Activated CD4-positive, alpha-beta memory T cell treated with anti-CD3 and anti-CD28 coated beads for 36 hours (primary cell): ENCODE measurements at regions not wholly inside any gene's neighbourhood (a gene's known extent, or its start where the extent isn't known, plus 50 kb on each side); places are given as distances from the start of the nearest gene placed in this dataset.

ENCODE experiments used
- CTCF ChIA-PET: fragments of 350-600 bp; sonication (Branson Sonifier 250); formaldehyde crosslinking; loops from one replicate; lab custom pipeline; 2021; ENCODE audit warnings: antibody characterized with exemption, inconsistent platforms; lab: Charles Lee
- POLR2A ChIA-PET: fragments of 350-600 bp; sonication (Branson Sonifier 250); formaldehyde crosslinking; loops from one replicate; lab custom pipeline; 2021; ENCODE audit warnings: antibody characterized with exemption; lab: Charles Lee
- DNase-seq: peaks from one replicate; pipeline ENCODE4 v3.0.0-alpha.2; 2020
- H3K27ac Mint-ChIP-seq: one replicate; pipeline ENCODE4 v1.8.0; 2021; ENCODE audit warnings: mixed read lengths
- H3K27me3 Mint-ChIP-seq: one replicate; pipeline ENCODE4 v1.8.0; 2021; ENCODE audit warnings: mixed read lengths
- H3K36me3 Mint-ChIP-seq: one replicate; pipeline ENCODE4 v1.8.0; 2021; ENCODE audit warnings: mixed read lengths
- H3K4me1 Mint-ChIP-seq: one replicate; pipeline ENCODE4 v1.8.0; 2021; ENCODE audit warnings: low read depth, mixed read lengths
- H3K4me3 Mint-ChIP-seq: one replicate; pipeline ENCODE4 v1.8.0; 2021; ENCODE audit warnings: mild to moderate bottlenecking, mixed read lengths
- H3K9me3 Mint-ChIP-seq: one replicate; pipeline ENCODE4 v1.8.0; 2021; ENCODE audit warnings: mixed read lengths
- intact Hi-C: fragments of 100-400 bp; cut with micrococcal nuclease; formaldehyde crosslinking; loops from one replicate; pipeline ENCODE4 v1.15.1; 2023

DNA sequence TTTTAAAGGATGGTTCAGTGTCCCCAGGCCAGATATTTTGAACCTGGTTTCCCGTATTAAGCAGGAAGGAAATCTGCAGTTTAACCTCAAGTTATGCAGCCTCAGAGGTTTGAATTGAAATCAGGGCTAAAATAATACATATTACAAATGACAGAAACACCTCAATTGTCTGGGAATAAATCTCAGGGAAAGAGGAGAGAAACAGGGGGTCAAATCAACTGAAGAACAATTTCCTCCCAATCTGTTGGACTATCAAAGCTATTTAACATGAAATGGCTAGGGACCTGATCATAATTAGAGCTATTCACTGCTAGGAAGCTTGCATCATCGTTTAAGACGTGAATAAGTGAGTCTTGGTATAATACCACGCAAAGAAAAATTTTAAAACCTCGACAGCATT, 150.0 kb upstream of the ARHGAP28 start:
- intact Hi-C loops: no loop called here
- H3K27ac Mint-ChIP-seq: no peak overlapping the region
- CTCF ChIA-PET: no interaction called here

DNA sequence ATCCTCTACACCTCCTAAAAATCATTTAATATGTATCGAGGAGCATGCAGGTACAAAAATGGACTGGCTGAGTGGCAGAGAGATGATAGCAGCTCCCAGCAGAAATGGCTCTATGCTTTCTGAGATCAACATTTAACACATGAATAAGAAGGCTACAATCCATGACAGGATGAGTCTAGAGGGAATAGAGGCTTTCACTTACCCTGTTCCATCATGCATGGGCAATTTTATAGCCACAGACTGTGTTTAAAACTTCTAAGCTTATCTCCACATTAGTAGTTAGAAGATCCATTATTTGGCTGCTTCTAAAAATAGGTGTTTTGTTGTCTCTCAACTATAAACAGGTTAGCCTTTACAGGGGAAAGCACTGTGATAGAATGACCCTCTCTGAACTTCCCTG, 149.1 kb upstream of the ARHGAP28 start:
- H3K27me3 Mint-ChIP-seq: no peaks in the 10 kb centered on the region
- H3K4me1 Mint-ChIP-seq: no peaks in the 10 kb centered on the region
- no peaks in the 10 kb centered on the region for H3K36me3 Mint-ChIP-seq

More for the DNA sequence above, 150.0 kb upstream of the ARHGAP28 start:
- DNase-seq: no peak
- peaks cover 7% of the 10 kb centered on the region for H3K9me3 Mint-ChIP-seq
- H3K4me3 Mint-ChIP-seq: no peak overlapping the region
- no peaks in the 10 kb centered on the region for H3K4me1 Mint-ChIP-seq
- H3K36me3 Mint-ChIP-seq: no peaks in the 10 kb centered on the region
- POLR2A ChIA-PET: no interaction called here
- H3K27me3 Mint-ChIP-seq: no peaks in the 10 kb centered on the region

DNA sequence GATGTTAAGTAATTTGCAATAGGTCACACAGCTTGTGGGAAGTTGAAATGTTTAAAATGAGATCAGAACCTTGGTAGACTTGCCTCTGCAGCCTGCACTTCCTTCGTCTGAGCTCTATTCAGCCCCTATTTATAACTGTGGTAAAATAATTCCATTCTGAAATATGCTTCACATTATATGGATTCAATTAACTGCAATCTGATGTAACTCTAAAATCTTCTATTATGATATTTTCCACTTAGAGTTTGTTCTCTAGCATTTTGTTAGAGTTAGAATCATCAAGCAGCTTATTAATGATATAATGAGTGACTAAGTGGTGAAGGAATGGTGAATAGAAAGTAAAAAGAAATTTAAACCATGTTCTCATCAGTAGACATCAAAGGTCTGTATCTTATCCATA, 139.6 kb upstream of the ARHGAP28 start:
- no peak overlapping the region for H3K27ac Mint-ChIP-seq
- POLR2A ChIA-PET: no interaction called here
- no peaks in the 10 kb centered on the region for H3K36me3 Mint-ChIP-seq
- DNase-seq: no peak
- H3K4me1 Mint-ChIP-seq: no peaks in the 10 kb centered on the region
- no peak overlapping the region for H3K4me3 Mint-ChIP-seq
- H3K9me3 Mint-ChIP-seq: peaks cover 24% of the 10 kb centered on the region
- CTCF ChIA-PET: no interaction called here
- no peaks in the 10 kb centered on the region for H3K27me3 Mint-ChIP-seq
- intact Hi-C loops: no loop called here

More for the DNA sequence above, 149.1 kb upstream of the ARHGAP28 start:
- Mint-ChIP-seq H3K27ac (no peak overlapping the region), H3K4me3 (no peak overlapping the region), H3K9me3 (peaks cover 7% of the 10 kb centered on the region)
- intact Hi-C loops: no loop called here
- POLR2A ChIA-PET: no interaction called here
- DNase-seq: no peak
- CTCF ChIA-PET: no interaction called here

- POLR2A ChIA-PET: no interaction called here
- H3K4me3 Mint-ChIP-seq: no peak overlapping the region
- intact Hi-C loops: no loop called here
- CTCF ChIA-PET: no interaction called here
- no peaks in the 10 kb centered on the region for H3K4me1 Mint-ChIP-seq
- DNase-seq: no peak
- no peaks in the 10 kb centered on the region for H3K36me3 Mint-ChIP-seq
- H3K27ac Mint-ChIP-seq: no peak overlapping the region
- peaks cover 24% of the 10 kb centered on the region for H3K9me3 Mint-ChIP-seq
- no peaks in the 10 kb centered on the region for H3K27me3 Mint-ChIP-seq
Observed at GRCh38 chr18:6590326-6590725, 139.2 kb upstream of the ARHGAP28 start.

DNA sequence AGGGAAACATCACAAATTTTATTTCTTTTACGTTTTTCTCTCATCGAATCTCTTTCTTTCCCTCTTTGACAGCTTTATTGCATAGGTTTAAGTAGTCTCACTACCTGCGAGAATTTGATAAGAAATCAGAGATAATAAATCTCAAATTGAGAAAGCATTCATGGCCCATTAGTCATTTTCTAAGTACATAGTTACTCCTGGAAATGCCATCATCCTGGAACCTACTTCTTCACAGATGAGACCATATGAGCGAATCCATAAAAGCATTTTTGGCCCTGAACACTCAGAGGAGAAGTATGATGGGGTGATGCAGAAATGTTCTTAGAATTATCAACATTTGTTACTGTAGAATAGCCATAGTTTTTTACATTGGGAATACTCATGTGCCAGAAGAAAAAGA, 138.0 kb upstream of the ARHGAP28 start:
- H3K27ac Mint-ChIP-seq: no peak overlapping the region
- no peaks in the 10 kb centered on the region for H3K27me3 Mint-ChIP-seq
- no peak overlapping the region for H3K4me3 Mint-ChIP-seq
- intact Hi-C loops: no loop called here
- ChIA-PET POLR2A (no interaction called here), CTCF (no interaction called here)
- DNase-seq: no peak
- H3K9me3 Mint-ChIP-seq: peaks cover 24% of the 10 kb centered on the region
- no peaks in the 10 kb centered on the region for H3K4me1 Mint-ChIP-seq
- H3K36me3 Mint-ChIP-seq: no peaks in the 10 kb centered on the region

DNA sequence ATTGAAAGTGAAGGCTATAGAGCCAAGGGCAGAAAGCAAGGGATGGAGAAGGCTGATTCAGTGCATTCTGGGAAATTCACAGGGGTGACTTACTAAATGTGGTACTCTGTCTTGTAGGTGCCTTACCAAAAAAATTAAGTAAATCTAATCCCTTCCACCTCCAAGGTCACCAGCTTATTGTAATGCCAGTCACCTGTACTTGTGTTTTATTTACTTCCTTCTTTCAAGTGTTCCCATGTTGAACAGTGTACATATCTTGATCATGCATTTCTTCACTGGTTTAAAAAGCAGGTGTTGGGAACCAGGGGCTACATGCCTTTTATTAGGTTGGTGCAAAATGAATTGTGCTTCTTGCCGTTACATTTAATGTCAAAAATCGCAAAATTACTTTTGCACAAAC, 137.0 kb upstream of the ARHGAP28 start:
- Mint-ChIP-seq H3K4me3 (no peak overlapping the region), H3K9me3 (peaks cover 17% of the 10 kb centered on the region), H3K4me1 (no peaks in the 10 kb centered on the region), H3K27me3 (no peaks in the 10 kb centered on the region), H3K27ac (no peak overlapping the region), H3K36me3 (no peaks in the 10 kb centered on the region)
- DNase-seq: no peak
- ChIA-PET CTCF (interaction anchor here (0.5 kb wide), 1 partner anchor 35 kb away, joined by 3 read pairs; no protein-coding TSS in a partner anchor), POLR2A (no interaction called here)
- intact Hi-C loops: no loop called here

DNA sequence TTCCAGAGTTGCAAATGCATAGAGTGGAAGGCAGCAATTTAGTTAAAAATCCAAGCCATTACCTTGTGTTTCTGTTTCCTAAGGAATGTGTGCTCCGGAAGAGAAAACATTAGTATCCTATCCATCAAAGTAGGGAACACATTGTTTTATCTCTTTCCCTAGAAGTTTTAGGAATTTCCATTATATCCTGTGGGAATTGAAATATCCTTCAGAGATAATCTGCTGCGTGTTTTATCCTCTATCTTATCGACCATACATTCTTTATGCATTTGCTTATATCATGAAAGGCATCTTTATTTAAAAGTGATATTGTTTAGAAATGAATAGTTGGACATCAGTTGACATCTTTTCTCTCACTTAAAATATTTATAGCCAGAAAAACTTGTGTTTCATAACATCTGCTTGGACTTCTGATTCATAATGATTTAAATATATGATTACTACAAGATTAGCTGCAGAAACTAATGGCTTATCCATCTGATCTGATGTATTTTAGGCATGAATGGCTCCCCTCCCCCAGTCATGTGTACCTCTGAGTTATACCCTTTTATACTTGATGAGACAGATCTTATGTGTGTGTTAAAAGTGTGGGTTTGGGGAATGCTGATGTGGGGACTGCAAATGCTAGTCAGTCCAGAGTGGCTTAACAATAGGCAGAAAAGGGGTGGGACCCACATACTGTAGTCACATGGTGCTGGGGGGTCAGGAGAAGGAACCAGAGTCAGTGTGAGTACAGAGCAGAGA, 136.2 kb upstream of the ARHGAP28 start:
- ChIA-PET POLR2A (no interaction called here), CTCF (no interaction called here)
- Mint-ChIP-seq H3K27me3 (no peaks in the 10 kb centered on the region), H3K9me3 (peaks cover 12% of the 10 kb centered on the region), H3K36me3 (no peaks in the 10 kb centered on the region), H3K4me3 (no peak overlapping the region), H3K27ac (no peak overlapping the region), H3K4me1 (no peaks in the 10 kb centered on the region)
- intact Hi-C loops: no loop called here
- no peak for DNase-seq

DNA sequence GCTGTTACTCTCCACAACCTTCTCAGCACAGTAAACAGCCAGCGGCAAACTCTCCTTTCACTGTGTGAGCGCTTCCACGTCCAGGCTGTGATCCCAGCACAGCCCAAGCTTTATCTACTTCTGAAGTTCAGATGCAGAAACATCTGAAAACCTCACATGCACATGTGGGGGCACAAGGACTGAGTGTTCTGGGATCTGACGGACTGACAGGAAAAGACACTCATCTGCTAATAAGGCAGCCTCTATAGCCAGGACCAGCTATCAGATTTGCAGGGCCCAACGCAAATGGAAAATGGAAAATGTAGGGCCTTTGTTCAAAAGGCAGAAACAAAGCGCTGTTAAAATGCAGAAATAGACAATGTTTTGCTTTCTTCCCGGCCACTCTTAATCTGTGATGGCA, 133.8 kb upstream of the ARHGAP28 start:
- H3K4me1 Mint-ChIP-seq: no peaks in the 10 kb centered on the region
- CTCF ChIA-PET: no interaction called here
- no peak overlapping the region for H3K27ac Mint-ChIP-seq

GRCh38 chr18:6598657-6599056, 130.9 kb upstream of the ARHGAP28 start:
- no peak overlapping the region for H3K4me3 Mint-ChIP-seq
- H3K27me3 Mint-ChIP-seq: no peaks in the 10 kb centered on the region
- intact Hi-C loops: no loop called here
- H3K27ac Mint-ChIP-seq: no peak overlapping the region
- peaks cover 7% of the 10 kb centered on the region for H3K9me3 Mint-ChIP-seq
- no peaks in the 10 kb centered on the region for H3K36me3 Mint-ChIP-seq
- no peak for DNase-seq
- H3K4me1 Mint-ChIP-seq: no peaks in the 10 kb centered on the region
- ChIA-PET CTCF (no interaction called here), POLR2A (no interaction called here)

More for the DNA sequence above, 133.8 kb upstream of the ARHGAP28 start:
- Mint-ChIP-seq H3K9me3 (peaks cover 12% of the 10 kb centered on the region), H3K4me3 (no peak overlapping the region), H3K27me3 (no peaks in the 10 kb centered on the region), H3K36me3 (no peaks in the 10 kb centered on the region)
- POLR2A ChIA-PET: no interaction called here
- intact Hi-C loops: no loop called here
- no peak for DNase-seq

GRCh38 chr18:6600667-6601167, 128.8 kb upstream of the ARHGAP28 start:
- Mint-ChIP-seq H3K36me3 (no peaks in the 10 kb centered on the region), H3K27me3 (no peaks in the 10 kb centered on the region), H3K27ac (no peak overlapping the region), H3K4me1 (no peaks in the 10 kb centered on the region), H3K9me3 (peaks cover 2% of the 10 kb centered on the region), H3K4me3 (no peak overlapping the region)
- ChIA-PET CTCF (no interaction called here), POLR2A (no interaction called here)
- no peak for DNase-seq
- intact Hi-C loops: no loop called here

DNA sequence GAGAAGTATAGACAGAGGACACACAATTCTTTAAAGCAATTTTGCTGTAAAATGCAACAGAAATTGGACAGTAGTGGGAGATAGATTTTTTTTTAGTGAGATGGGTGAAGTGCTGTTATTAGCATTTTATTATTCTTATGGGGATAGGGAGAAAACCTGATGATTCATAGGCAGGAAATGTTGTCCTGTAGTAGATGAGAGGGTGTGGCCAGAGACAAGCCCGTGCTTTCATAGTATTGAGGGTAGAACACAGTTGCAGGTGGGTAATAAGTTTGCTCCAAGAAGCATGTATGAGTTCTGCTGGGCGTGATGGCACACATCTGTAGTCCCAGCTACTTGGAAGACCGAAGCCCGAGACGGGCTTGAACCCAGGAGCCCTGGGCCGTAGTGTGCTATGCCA, 128.3 kb upstream of the ARHGAP28 start:
- Mint-ChIP-seq H3K27ac (no peak overlapping the region), H3K9me3 (peaks cover 2% of the 10 kb centered on the region), H3K4me1 (no peaks in the 10 kb centered on the region), H3K27me3 (no peaks in the 10 kb centered on the region), H3K4me3 (no peak overlapping the region), H3K36me3 (no peaks in the 10 kb centered on the region)
- POLR2A ChIA-PET: no interaction called here
- CTCF ChIA-PET: no interaction called here
- intact Hi-C loops: no loop called here
- DNase-seq: no peak

DNA sequence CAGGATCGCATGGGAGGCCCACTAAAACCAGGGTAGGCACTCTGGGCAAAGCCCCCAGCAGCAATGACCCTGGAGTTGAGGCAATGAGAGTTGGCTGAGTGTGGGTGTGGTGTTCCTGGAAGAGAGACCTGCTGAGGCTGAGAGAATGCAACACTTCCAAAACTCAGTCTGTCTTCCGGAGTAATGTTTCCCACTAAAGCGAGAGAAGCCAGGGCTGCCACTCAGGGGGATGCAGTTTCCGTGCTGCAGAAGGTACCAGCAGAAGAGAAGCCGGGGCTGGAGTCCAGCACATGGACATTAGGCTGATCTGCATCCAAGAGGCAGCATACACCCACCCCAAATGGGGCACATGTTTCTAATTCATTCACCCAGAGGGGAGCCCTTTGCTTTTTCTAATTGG, 127.2 kb upstream of the ARHGAP28 start:
- no peaks in the 10 kb centered on the region for H3K9me3 Mint-ChIP-seq
- no peaks in the 10 kb centered on the region for H3K27me3 Mint-ChIP-seq
- no peak for DNase-seq
- intact Hi-C loops: no loop called here
- no peaks in the 10 kb centered on the region for H3K4me1 Mint-ChIP-seq
- ChIA-PET CTCF (no interaction called here), POLR2A (no interaction called here)
- H3K27ac Mint-ChIP-seq: no peak overlapping the region
- H3K4me3 Mint-ChIP-seq: no peak overlapping the region
- H3K36me3 Mint-ChIP-seq: no peaks in the 10 kb centered on the region

DNA sequence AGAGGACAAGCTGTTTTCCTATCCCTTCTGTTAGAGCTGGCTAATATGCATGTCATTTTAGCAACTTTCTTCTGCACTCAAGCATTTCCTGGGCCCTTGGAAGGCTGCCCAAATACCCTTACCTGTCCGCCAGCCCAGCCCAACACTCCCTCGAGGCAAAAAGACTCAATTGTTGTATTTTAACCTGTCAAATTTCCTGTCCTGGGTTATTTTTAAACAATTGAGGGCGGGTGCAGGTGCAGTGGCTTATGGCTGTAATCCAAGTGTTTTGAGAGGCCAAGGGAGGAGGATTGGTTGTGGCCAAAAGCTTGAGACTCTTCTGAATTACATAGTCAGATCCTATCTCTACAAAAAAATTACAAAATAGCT, 125.0 kb upstream of the ARHGAP28 start:
- intact Hi-C loops: no loop called here
- Mint-ChIP-seq H3K4me1 (no peaks in the 10 kb centered on the region), H3K4me3 (no peak overlapping the region), H3K27me3 (no peaks in the 10 kb centered on the region), H3K27ac (no peak overlapping the region), H3K9me3 (no peaks in the 10 kb centered on the region), H3K36me3 (no peaks in the 10 kb centered on the region)
- POLR2A ChIA-PET: no interaction called here
- CTCF ChIA-PET: no interaction called here
- DNase-seq: no peak
